NCI-H146 treated with DMSO at 0.1 percent for 48 hours (cell line): ENCODE measurements at regions not wholly inside any gene's neighbourhood (a gene's known extent, or its start where the extent isn't known, plus 50 kb on each side); places are given as distances from the start of the nearest gene placed in this dataset.
A peak's percentile ranks its signal among the peaks of the same experiment; 100 is the strongest.

ENCODE experiments used
- DNase-seq: peaks from one replicate; lab custom pipeline; 2025; ENCODE audit not compliant: unreplicated experiment; lab: John Stamatoyannopoulos, UW

GRCh38 chr7:82567356-82567755, 123.8 kb upstream of the CACNA2D1 start:
- DNase-seq: no peak

- no peak for DNase-seq
These were observed 123.2 kb upstream of the CACNA2D1 start for GRCh38 chr7:82566752-82567151.

- no peak for DNase-seq
These were observed 119.3 kb upstream of the CACNA2D1 start for GRCh38 chr7:82562716-82563404.

- peak; percentile 97 for DNase-seq
These were observed 115.7 kb upstream of the CACNA2D1 start for GRCh38 chr7:82559193-82559805.

- DNase-seq: peak; percentile 27
These were observed 106.2 kb upstream of the CACNA2D1 start for GRCh38 chr7:82549616-82550285.

GRCh38 chr7:82548141-82548688, 104.6 kb upstream of the CACNA2D1 start:
- peak; percentile 37 for DNase-seq

GRCh38 chr7:82542665-82543064, 99.1 kb upstream of the CACNA2D1 start:
- no peak for DNase-seq

- peak; percentile 61 for DNase-seq
These were observed 96.4 kb upstream of the CACNA2D1 start for GRCh38 chr7:82539969-82540368.

GRCh38 chr7:82534684-82535083, 91.1 kb upstream of the CACNA2D1 start:
- DNase-seq: no peak

GRCh38 chr7:82530361-82530760, 86.8 kb upstream of the CACNA2D1 start:
- DNase-seq: peak; percentile 15

- DNase-seq: no peak
These were observed 85.2 kb upstream of the CACNA2D1 start for GRCh38 chr7:82528577-82529310.

GRCh38 chr7:82527851-82528250, 84.3 kb upstream of the CACNA2D1 start:
- no peak for DNase-seq

GRCh38 chr7:82521906-82522445, 78.4 kb upstream of the CACNA2D1 start:
- DNase-seq: no peak

- no peak for DNase-seq
These were observed 73.5 kb upstream of the CACNA2D1 start for GRCh38 chr7:82517050-82517449.

GRCh38 chr7:82511542-82511941, 68.0 kb upstream of the CACNA2D1 start:
- no peak for DNase-seq

- peak; percentile 94 for DNase-seq
These were observed 64.5 kb upstream of the CACNA2D1 start for GRCh38 chr7:82507976-82508677.

GRCh38 chr7:82507365-82507975, 63.9 kb upstream of the CACNA2D1 start:
- peak; percentile 97 for DNase-seq

GRCh38 chr7:82506702-82507101, 63.1 kb upstream of the CACNA2D1 start:
- DNase-seq: no peak

- peak; percentile 8 for DNase-seq
These were observed 62.6 kb upstream of the CACNA2D1 start for GRCh38 chr7:82506208-82506607.

GRCh38 chr7:82501346-82501745, 57.8 kb upstream of the CACNA2D1 start:
- DNase-seq: no peak
